Left lung (tissue), 2 donors: ENCODE measurements at regions not wholly inside any gene's neighbourhood (a gene's known extent, or its start where the extent isn't known, plus 50 kb on each side); places are given as distances from the start of the nearest gene placed in this dataset.

Experiments used
- microRNA-seq, 2 donors: library from miRNA; unstranded; fragments of <30 nt; microRNA quantifications; one replicate each; pipeline ENCODE4, GENCODE V29; 2019
- donor health status: DM: no; HTN: yes; CAD: no.
- donor health status: DM: no; HTN: no; CAD: no.

Small RNA genes lying in the stretch of these regions (microRNA-seq; reads per million reads assigned to microRNA genes)
- gene MIR548I1, result 0 reads per million in 2 donors
